Retinal pigment epithelial cell (primary cell): ENCODE measurements at regions not wholly inside any gene's neighbourhood (a gene's known extent, or its start where the extent isn't known, plus 50 kb on each side); places are given as distances from the start of the nearest gene placed in this dataset.
"Not testable (repeated sequence)": the region's sequence is repeated elsewhere in the genome, so short reads cannot be mapped to it uniquely, and the experiment has no call there.

ENCODE experiments used
- DNase-seq: peaks from one replicate; pipeline ENCODE4 v3.0.0-alpha.2; 2010; ENCODE audit warnings: low read depth
- H3K4me3 ChIP-seq: 2 replicates; pipeline ENCODE4 v1.5.1; 2011; ENCODE audit warnings: mild to moderate bottlenecking, low read length, control low read depth, moderate library complexity
- TF ChIP-seq, protein P1 (sequence below): conservative IDR thresholded peaks from 2 replicates; pipeline ENCODE4 v1.5.1; 2011; ENCODE audit warnings: low read depth, low read length, control low read depth, inconsistent platforms

DNA sequence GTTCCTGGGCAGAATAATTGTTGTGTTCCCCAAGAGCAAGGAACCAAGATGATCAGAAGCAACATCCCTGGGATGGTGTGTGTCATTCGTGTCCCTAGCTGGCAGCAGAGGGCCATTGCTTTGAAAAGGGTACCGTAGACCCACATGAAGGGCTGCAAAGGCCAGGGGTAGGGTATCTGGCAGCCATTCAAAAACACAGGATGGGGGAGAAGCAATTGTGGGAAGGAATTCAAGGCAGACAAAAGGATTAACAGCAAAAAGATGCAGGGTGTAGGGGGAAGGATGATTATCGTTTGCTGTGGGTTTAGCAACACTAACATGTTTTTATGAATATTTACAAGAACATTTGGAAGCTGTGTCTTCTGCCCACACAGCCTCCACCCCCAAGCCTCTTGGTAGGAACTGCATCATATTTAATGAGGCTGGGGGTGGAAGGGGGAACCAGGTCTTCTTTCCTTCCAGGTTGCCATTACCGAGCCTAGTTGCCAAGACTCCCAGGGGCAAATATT is 169.0 kb upstream of the G2E3 start:
- H3K4me3 ChIP-seq, result no peak overlapping the region
- DNase-seq, result no peak
- TF ChIP-seq, protein P1, sequence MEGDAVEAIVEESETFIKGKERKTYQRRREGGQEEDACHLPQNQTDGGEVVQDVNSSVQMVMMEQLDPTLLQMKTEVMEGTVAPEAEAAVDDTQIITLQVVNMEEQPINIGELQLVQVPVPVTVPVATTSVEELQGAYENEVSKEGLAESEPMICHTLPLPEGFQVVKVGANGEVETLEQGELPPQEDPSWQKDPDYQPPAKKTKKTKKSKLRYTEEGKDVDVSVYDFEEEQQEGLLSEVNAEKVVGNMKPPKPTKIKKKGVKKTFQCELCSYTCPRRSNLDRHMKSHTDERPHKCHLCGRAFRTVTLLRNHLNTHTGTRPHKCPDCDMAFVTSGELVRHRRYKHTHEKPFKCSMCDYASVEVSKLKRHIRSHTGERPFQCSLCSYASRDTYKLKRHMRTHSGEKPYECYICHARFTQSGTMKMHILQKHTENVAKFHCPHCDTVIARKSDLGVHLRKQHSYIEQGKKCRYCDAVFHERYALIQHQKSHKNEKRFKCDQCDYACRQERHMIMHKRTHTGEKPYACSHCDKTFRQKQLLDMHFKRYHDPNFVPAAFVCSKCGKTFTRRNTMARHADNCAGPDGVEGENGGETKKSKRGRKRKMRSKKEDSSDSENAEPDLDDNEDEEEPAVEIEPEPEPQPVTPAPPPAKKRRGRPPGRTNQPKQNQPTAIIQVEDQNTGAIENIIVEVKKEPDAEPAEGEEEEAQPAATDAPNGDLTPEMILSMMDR, result no peak

DNA sequence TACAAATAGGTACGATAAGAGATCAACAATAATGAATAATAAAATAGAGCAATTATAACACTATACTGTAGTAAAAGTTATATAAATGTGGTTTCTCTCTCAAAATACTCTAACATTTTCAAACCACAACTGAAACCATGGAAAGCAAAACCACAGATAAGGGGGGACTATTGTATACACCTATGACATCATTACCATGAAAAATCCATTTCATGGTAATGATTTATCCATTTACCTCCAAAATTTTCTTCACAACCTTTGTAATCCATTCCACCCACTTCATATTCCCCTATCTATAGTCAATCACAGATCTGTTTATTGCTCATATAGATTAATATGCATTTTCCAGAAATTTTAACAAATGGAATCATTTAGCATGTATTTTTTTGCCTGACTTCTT is 163.9 kb upstream of the G2E3 start:
- TF ChIP-seq, protein P1, result no peak
- DNase-seq, result no peak
- H3K4me3 ChIP-seq, result no peak overlapping the region

DNA sequence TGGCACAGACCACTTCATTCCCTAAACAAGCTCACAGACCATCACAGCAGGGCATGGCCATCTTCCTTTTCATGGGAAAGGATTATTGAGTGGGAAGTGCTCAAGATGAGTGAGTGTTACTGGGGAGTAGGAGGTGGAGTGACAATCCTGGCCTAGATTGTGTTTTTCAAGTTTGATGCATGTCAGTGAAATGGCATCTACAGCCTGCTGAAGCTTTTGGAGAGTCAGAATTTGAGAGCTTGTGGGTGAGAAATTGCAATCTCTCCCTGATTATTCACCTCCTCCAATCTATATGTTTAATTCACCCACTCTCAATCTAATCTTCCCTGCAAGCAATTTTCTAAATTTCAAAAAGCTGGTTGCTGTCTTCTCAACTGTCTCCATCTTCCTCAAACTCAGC is 156.1 kb upstream of the G2E3 start:
- H3K4me3 ChIP-seq, result no peak overlapping the region
- TF ChIP-seq, protein P1, result no peak
- DNase-seq, result no peak

DNA sequence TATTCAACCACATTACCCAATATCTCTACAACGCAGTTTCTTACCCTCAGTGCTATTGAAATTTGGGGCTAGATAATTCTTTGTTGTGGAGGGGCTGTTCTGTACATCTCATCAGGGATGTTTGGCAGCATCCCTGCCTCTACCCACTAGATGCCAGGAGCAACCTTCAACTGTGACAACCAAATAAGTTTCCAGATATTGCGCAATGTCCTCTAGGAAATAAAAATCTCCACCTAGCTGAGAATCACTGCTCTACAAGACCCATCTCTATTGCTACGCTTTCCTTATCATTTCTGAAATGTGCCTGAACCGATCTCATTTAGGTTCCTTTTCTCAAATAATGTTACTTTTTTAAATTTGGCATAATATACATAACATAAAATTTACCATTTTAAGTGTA is 155.2 kb upstream of the G2E3 start:
- TF ChIP-seq, protein P1, result no peak
- no peak overlapping the region for H3K4me3 ChIP-seq
- DNase-seq, result no peak

DNA sequence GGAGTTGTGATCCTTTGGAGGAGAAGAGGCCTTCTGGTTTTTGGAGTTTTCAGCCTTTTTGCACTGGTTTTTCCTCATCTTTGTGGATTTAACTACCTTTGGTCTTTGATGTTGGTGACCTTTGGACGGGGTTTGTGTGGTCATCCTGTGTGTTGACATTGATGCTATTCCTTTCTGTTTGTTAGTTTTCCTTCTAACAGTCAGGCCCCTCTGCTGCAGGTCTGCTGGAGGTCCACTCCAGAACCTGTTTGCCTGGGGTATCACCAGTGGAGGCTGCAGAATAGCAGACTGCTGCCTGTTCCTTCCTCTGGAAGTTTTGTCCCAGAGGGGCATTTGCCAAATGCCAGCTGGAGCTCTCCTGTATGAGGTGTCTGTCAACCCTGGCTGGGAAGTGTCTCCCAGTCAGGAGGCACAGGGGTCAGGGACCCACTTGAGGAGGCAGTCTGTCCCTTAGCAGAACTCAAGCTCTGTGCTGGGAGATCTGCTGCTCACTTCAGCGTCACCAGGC is 149.4 kb upstream of the G2E3 start:
- not testable (repeated sequence) for H3K4me3 ChIP-seq, DNase-seq

DNA sequence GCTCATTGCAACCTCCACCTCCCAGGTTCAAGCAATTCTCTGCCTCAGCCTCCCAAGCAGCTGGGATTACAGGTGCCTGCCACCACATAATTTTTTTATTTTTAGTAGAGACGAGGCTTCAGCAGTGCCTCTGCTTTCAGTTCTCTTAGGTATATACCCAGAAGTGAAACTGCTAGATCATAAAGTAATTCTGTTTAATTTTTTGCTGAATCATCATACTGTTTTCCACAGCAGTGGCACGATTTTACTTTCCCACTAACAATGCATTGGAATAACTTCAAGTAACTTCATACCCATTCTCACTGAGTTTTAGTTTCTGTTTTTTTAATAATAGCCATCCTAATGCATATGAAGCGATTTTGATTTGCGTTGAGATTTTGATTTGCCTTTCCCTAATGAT is 148.0 kb upstream of the G2E3 start:
- H3K4me3 ChIP-seq, result no peak overlapping the region
- no peak for DNase-seq
- TF ChIP-seq, protein P1, result no peak

DNA sequence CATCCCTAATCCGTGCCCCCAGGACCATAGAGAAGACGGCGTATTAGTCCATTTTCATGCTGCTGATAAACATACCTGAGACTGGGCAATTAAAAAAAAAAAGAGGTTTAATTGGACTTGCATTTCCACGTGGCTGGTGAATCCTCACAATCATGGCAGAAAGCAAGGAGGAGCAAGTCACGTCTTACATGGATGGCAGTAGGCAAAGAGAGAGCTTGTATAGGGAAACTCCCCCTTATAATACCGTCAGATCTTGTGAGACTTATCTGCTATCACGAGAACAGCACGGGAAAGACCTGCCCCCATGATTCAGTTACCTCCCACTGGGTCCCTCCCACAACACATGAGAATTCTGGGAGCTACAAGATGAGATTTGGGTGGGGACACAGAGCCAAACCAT is 145.8 kb upstream of the G2E3 start:
- DNase-seq, H3K4me3 ChIP-seq: not testable (repeated sequence)

DNA sequence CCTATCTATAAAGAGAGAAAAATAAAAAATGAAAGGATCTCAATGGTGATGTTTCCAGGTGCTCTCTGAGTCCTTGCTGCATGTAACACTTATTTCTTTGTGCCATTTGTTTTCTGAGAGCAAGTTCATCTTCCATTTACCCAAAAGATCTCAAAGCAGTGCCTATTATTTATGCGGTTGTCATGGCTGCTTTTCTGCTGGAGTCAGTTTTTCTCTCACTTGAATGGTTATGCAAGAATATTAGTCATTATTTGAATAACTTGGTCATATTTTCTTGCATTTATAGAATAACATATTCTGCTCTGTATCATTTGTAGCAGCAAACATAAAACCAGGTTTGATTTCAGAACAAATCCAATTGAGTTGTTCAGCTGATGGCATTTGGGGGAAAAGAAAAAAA is 141.8 kb upstream of the G2E3 start:
- H3K4me3 ChIP-seq, result no peak overlapping the region
- TF ChIP-seq, protein P1, result no peak
- no peak for DNase-seq
